ENCODE measurements at regions not wholly inside any gene's neighbourhood (a gene's known extent, or its start where the extent isn't known, plus 50 kb on each side); places are given as distances from the start of the nearest gene placed in this dataset.
"Not testable (repeated sequence)": the region's sequence is repeated elsewhere in the genome, so short reads cannot be mapped to it uniquely, and the experiment has no call there.

DNA sequence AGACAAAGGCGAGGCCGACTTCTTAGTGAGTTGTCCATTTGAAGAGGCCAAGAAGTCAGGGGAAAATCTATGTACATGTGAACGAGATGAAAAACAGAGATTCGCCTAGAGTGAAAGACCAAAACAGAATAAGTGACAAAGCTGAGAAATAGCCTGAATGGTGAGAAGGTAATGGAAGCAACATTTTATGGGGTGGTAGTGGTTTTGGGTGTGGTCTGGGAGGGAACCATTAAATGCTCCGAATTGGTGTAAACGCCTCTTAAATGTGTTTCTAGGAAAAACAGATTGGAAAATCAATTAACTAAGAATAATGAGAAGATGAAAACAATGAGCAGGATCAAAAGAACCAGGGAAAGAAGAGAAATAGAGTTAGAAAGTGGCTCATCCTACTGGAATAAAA, 83.8 kb upstream of the MANSC4 start:
- DNase-seq (ENCODE audit: low read depth), result no peak

DNA sequence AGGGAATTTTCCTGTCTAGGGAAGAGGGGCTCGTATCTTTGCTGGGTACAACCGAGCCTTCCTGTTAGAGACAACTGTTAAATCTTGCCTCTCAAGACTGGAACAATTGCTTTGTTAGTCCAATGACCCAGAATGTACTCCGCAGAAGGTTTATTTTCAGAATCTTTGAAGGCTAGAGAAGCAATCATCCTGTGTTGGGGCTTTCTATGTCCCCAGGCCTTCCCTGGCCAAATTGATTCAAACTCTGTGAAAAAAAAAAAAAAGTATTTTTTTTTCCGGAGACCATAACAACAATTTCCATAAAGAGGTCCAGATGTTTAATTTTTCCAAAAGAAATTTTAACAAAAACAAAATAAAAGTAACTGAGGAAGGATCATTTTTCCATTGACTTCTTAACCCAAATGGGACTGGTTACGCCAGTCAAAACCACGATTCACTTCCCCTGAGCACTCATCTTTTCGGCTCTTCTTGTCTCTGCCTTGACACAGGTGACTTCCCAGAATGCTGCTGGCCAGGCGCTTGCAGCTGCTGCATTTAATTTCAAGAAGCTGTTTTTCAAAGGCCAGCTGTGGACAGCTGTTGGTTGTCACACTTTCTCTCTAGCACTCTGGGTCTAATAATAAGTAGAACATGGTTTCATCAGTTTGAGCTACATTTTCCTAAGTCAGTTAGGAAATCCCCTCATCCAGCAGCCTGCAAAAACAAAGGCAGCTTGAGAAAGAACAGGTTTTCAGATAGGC, 81.6 kb upstream of the MANSC4 start:
- DNase-seq (ENCODE audit: low read depth), result peak; percentile 31

DNA sequence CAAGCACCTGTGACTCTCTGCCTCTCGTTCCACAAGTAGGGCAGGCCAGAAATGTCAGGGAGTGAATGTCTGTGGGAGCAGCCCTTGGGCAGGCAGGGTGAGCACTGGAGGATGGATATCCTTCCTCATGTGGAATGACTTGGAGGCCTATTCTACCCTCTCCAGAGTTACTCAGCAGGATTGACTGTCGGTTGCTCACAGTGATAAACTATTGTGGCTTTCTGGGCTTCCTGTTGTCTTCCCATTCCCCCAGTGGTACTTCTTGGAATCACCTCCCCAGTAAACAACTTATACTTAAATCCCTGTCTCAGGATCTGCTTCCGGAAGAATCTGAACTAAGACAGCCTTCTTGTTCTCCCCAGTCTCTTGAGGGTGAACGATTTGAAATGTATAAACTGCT, 79.6 kb upstream of the MANSC4 start:
- DNase-seq (ENCODE audit: low read depth), result no peak

DNA sequence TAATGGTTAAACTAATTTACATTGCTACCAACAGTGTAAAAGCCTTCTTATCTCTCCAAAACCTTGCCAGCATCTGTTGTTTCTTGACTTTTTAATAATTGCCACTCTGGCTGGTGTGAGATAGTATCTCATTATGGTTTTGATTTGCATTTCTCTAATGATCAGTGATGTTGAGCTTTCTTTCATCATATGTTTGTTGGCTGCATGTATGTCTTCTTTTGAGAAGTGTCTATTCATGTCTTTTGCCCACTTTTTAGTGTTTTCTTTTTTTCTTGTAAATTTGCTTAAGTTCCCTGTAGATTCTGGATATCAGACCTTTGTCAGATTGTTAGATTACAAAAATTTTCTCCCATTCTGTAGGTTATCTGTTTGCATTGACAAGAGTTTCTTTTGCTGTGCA, 77.0 kb upstream of the MANSC4 start:
- not testable (repeated sequence) for DNase-seq (ENCODE audit: low read depth)

DNA sequence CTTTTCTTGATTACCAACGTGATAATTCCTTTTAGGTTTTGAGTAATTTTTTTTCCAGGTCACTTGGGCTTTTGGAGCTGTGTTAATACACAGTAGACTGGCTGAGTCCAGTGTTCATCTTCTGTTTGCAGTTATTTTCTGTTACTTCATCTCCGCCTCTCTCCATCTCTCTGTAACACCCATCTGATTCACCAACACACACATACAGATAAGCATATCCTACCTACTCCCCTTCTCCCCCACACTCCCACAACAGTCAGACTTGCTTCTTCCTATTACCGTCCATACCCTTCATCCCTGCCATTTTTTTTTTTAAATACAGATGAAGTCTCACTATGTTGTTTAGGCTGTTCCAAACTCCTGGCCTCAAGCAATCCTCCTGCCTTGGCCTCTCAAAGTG, 72.7 kb upstream of the MANSC4 start:
- no peak for DNase-seq (ENCODE audit: low read depth)
